Coronary artery (tissue), 2 donors: ENCODE measurements at regions not wholly inside any gene's neighbourhood (a gene's known extent, or its start where the extent isn't known, plus 50 kb on each side); places are given as distances from the start of the nearest gene placed in this dataset.

Experiments used
- DNase-seq: peaks from one replicate; pipeline ENCODE4 v3.0.0-alpha.2; 2017; ENCODE audit warnings: low spot score
- H3K27ac ChIP-seq, 2 donors: fragments of 200-600 bp; sonication (generic); one replicate each; pipeline ENCODE4 v1.5.1; 2016 to 2019
- H3K4me3 ChIP-seq: fragments of 200-600 bp; sonication (generic); 2 replicates; pipeline ENCODE4 v1.5.1; 2016; ENCODE audit warnings: mild to moderate bottlenecking, moderate library complexity
- CTCF ChIP-seq: fragments of 200-600 bp; sonication (generic); IDR thresholded peaks from one replicate; pipeline ENCODE4 v1.5.1; 2019; ENCODE audit warnings: antibody characterized with exemption

- H3K4me3 ChIP-seq: no peak overlapping the region
- no peak for TF ChIP-seq CTCF
- no peak for DNase-seq
- H3K27ac ChIP-seq: no peak overlapping the region
These were observed 1620.8 kb downstream of the PCDH9 start for GRCh38 chr13:65609350-65609749.

DNA sequence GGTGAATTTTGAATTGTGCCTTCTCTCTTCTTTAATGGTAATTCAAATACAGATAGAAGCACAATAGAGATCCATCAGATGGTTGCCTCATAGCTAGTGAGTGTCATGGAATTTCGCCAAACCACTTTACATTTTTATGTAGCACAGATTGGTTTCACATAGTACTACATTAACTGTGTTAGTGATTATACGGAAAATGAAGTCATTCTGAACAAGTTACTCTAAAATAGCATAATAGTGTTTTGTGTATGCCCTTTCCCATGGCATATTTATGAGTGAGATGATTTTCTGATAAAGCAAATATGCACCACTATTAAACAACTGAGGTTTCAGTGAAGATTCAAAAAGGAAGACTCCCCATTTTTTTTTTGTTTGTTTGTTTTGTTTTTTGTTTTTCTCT, 1623.5 kb downstream of the PCDH9 start:
- no peak overlapping the region for H3K27ac ChIP-seq
- no peak overlapping the region for H3K4me3 ChIP-seq
- no peak for DNase-seq
- TF ChIP-seq CTCF: no peak

DNA sequence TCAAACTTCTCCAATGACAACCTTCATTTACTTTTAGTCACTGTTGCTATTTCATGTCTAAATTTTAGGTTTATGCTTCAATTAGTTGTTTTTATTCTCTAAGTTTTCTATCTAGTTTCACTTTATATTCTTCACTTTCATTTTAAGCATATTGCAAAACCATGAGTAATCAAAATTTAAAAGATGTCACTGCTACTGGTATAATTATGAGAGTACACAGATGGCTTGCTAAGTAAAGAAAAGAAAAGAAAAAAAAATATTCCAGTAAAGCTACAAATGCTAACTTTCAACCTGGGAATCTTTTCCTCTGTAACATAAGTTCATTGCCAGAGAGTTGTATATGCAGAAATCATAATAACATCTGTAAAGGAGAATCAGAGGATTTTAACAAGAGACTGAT, 1624.7 kb downstream of the PCDH9 start:
- no peak for TF ChIP-seq CTCF
- H3K27ac ChIP-seq: no peak overlapping the region

GRCh38 chr13:65603160-65603559, 1627.0 kb downstream of the PCDH9 start:
- TF ChIP-seq CTCF: no peak
- no peak overlapping the region for H3K27ac ChIP-seq
- no peak overlapping the region for H3K4me3 ChIP-seq
- DNase-seq: no peak

More for the DNA sequence above, 1624.7 kb downstream of the PCDH9 start:
- H3K4me3 ChIP-seq: no peak overlapping the region
- no peak for DNase-seq

DNA sequence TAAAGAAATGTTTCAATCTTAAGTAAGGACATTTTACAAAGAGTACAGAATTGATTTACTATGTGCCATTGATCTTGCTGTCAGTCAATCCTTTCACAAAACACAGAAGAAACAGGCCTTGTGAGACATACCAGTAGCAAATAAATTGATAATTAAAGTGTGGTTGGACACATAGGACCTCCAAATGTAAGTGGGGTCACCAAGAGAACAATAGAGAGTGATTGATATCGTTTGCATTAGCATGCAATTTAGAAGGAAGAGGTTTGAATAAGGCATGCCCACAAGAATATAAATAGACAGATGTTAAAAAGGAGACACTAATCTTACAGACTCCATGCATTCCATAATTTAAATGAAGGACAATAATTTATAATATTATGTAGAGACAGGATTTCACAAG, 1628.3 kb downstream of the PCDH9 start:
- no peak for DNase-seq
- no peak for TF ChIP-seq CTCF
- Histone ChIP-seq H3K27ac (no peak overlapping the region), H3K4me3 (no peak overlapping the region)

GRCh38 chr13:65600702-65601101, 1629.4 kb downstream of the PCDH9 start:
- H3K27ac ChIP-seq: no peak overlapping the region
- H3K4me3 ChIP-seq: no peak overlapping the region
- DNase-seq: no peak
- no peak for TF ChIP-seq CTCF

DNA sequence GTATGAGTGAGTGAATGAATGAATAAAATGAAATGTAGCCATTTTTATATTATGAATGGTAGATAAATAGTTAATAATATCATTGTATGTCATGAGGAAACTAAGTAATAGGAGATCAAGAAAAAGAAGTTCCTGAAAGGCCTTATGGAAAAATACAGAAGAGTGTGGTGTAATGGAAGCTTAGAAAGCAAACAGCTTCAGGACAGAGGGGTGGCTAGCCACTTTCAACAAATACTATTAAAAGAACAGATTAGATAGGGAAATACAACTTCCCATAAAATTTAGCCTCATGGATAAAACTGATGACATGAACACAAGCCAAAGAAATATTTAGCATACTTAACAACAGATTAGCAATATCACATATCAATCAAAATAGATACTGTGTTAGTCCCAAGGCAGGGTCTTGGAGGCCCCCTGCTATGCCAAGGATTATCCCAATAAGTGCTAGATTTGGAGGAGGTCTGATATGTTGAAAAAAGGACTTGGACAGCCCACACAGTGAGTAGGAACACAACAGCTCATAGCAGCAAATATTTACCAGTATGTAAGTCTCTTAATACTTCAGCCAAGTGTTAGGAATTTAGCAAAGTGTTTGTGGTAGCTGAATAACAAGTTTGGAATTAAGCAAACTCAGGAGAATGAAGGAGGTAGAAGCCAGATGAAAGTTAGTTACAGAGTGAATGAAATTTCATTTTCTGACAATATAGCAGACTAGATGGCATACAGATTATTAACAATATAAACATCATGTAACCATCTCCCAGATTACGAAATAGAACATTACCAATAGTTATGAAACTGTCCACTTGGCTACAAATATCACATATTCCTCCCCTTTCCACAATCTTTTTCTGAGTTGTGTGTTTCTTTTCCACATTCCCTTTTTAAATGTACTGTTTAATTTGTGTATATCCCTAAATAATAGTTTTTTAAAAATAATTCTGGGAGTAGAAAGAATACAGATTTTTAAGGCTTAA, 1632.0 kb downstream of the PCDH9 start:
- no peak for DNase-seq
- no peak for TF ChIP-seq CTCF
- Histone ChIP-seq H3K4me3 (no peak overlapping the region), H3K27ac (peak overlapping the region in 1 of 2 donors; percentile 37)
